HG02588 (cell line): ENCODE measurements at regions not wholly inside any gene's neighbourhood (a gene's known extent, or its start where the extent isn't known, plus 50 kb on each side); places are given as distances from the start of the nearest gene placed in this dataset.
"Not testable (repeated sequence)": the region's sequence is repeated elsewhere in the genome, so short reads cannot be mapped to it uniquely, and the experiment has no call there.

Experiments
- ATAC-seq: cut with Tn5 transposase; IDR thresholded peaks from one replicate; pipeline ENCODE4 v1.9.1; 2021; ENCODE audit warnings: mild to moderate bottlenecking, moderate library complexity; ENCODE audit not compliant: unreplicated experiment

DNA sequence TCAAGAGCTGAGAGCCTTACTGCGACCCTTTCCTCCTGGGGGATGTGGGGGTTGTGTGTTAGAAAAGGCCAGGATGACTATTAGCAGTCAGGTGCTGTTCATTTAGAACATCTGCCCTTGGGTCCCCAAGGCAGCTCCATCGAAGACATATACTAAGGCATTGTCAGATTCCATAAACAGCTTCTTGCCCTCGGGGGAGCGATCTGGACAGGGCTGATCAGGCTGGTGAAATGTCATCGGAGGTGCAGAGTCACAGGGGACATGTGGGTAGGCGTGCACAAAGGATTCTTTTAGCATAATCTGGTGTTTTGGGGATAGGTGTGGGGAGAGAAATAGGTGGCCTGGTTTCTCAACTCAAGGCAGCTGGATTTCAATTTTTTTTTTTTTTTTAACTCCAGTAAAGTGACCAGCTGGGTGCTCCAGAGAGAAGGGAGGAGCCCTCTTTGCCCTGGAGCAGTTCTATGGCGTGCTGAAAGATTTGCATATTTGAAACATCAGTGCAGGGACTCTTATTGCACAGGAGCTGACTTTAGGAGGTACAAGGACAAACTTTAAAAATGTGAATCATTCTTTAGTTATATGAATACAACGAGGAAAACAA lies 160.1 kb downstream of the SUDS3 start:
- ATAC-seq, result no peak

DNA sequence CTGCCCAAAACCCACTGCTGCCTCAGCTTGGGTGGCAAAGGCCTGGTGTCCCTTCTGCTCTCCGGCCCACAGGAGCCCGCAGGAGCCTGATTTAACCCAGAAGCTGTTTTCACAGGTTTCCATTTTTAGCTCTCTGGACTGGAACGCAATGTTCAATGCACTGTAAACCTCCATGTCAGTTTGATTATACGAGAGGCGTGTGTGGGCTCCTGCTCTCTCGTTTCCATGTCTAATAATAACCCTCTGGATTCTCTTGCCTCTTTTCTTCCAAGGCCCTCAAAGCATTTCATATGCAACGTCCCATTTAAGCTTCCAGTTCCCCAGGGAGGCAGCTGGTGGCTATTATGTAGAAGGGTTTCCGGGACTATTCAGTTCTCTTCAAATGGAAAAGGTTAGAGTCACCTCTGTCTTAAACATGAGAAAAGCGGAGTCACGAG lies 161.1 kb downstream of the SUDS3 start:
- ATAC-seq, result no peak

DNA sequence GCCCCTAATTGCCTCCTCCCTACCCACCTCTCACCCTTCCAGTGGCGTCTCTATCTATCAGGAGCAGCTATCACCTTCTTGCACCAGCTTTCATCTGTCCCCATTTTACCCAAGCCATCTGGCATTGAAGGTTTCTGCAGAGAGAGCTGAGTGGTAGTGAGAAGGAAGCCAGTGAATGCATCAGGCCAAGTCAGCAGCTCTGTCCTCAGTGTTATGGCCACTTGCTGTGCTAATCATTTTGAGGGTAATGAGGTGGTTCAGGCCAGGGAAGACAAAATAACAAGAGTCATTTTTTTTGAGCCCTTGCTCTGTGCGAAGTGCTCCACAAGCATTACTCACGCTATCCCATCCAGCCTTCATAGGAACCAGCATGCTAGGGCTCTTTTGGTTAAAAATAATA lies 164.7 kb downstream of the SUDS3 start:
- no peak for ATAC-seq

DNA sequence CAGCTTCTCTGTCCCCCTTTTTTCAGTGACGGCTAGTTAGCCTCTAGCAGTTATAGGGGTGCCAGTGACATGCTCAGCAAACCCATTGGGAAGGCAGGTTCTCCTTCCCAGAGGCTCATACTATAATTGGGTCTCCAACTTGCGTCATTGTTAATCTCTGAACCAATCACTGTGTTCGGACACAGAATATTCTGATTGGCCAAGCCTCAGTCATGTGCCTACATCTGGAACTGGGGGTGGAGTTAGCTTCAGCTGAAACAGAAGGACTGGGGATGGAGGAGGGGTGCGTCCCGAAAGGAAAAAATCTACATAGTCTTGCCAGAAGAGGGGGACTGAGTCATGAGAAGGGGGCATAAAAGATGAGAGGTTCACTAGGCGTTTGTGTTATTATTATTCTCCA lies 165.6 kb downstream of the SUDS3 start:
- ATAC-seq, result no peak

DNA sequence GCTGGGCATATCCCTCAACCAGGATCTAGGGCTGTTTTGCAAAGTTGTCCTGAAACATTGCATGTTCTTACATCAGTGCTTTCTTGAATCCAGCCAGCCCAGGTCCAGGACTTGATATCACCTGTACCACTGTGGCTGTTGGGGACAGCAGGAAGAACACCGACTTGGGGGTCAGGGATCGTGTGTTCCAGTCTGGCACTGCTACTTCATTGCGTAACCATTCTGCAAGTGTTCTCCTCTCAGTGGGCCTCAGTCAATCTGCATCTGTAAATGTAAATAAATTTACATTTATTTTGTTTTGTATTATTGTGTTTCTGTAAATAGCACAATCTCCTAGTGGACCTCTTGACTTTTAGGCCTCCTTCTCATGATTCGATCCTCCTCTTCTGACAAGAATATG lies 167.3 kb downstream of the SUDS3 start:
- ATAC-seq, result no peak

DNA sequence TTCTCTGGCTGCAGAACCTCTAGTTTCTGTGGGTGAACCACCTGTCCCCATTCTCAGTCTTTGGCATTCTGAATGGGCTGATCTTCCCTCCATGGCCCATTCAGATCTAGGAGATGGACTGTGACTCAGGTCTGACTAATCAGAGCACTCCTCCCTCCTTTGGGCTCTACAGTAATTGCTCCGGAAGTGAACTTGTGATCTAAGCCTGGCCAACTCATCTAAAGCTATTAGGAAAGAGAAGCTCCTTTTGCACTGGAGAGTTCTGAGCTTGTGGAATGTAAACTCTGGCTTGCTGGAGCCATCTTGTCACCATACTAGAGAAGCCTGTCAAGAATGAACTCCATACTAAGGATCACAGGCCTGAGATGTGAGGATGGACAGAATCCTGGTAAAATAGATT lies 168.2 kb downstream of the SUDS3 start:
- ATAC-seq, result no peak

DNA sequence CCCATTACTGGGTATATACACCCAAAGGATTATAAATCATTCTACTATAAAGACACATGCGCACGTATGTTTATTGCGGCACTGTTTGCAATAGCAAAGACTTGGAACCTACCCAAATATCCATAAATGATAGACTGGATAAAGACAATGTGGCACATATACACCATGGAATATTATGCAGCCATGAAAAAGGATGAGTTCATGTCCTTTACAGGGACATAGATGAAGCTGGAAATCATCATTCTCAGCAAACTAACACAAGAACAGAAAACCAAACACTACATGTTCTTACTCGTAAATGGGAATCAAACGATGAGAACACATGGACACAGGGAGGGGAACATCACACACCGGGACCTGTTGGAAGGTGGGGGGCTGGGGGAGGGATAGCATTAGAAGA lies 171.3 kb downstream of the SUDS3 start:
- not testable (repeated sequence) for ATAC-seq

DNA sequence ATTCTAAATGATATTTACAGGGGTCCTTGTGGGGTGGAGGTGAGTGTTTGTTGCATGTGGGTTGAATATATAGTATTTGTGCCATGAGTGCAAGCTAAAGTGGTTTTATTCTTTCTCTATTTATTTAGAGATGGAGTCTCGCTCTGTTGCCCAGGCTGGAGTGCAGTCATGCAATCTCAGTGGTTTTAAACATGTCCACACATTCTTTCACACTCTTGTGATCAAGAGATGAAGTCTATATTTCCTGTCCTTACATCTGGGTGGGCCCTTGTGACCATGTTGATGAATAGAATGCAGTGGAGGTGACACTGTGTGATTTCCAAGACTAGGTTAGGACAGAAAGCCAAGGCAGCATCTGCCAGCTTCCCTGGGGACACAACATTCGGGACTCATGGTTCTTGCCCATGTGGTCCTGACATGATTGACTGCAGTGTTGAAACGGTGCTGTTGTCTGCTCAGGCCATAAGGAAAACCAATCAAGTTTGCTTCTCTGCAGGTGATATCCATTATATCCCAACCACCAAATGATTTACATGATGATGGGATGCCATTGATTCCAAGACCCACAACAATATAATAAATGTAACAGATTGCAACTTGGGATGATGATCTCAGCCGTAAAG lies 172.6 kb downstream of the SUDS3 start:
- ATAC-seq, result no peak

DNA sequence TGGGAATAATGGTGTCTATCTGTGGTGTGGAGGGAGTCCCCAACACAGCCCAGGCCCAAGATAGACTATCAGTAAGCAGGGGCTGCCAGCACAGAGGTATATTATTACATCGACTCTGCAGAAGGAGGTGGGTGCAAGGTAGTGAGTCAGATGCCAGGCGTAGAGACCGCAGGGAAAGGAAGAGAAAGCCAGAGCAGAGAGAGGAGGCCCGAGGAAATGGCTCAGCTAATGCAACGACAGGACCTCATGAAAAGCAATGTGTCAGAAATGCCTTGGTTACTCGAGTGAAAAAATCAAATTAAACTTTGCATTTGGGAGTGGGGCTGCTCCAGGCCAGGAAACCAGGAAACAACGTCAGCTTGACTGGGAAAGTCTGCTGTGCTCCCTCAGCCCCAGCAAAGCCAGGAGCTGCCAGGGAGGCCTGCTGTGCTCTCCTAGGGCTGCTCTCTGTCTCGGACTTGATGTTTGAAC lies 173.2 kb downstream of the SUDS3 start:
- no peak for ATAC-seq

DNA sequence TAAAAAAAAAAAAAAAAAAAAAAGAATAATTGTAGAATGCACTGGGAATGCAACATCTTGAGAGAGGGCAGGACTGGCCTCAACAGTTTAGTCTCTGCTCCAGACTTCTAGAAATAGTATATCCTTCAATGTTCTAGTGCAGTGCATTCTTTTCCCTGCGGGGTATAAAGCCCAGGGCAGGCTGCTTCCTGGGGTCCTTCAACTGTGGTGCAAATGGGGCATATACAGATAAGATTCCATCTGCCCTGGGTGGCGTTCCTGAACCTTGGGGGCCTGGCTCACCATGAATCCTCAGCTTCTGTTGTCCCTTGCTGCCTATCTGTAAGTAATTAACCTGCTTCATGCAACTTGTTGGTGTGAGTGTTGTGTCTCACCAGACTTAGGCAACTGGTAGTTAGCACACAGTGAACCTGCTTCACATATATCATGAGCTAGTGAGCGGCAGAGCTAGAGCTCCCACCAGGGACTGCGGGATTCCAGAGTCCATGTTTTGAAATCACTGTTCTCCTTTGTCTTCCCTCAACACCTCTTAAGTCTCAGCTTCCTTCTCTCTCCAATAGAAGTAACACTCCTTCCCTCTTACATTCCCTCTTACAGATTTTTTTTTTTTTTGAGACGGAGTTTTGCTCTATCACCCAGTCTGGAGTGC lies 177.6 kb downstream of the SUDS3 start:
- ATAC-seq, result no peak

DNA sequence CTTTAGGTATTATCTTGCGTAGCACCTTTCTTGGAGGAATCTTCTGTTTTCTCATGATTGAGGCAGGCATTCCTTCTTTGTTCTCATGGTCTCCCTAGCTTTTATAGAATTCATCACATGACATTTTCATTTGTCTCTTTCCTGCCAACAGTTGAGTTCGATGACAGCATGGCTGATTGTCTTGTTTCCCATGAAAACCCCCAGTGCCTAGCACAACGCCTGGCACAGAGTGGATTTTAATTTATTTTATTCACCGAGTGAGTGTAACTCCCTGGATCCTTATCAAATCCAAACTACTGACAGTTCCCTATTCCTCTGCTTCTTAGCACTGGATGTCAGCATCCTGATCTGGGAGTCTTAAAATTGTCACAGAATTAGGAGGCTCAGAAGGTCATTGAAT lies 182.6 kb downstream of the SUDS3 start:
- ATAC-seq, result no peak

DNA sequence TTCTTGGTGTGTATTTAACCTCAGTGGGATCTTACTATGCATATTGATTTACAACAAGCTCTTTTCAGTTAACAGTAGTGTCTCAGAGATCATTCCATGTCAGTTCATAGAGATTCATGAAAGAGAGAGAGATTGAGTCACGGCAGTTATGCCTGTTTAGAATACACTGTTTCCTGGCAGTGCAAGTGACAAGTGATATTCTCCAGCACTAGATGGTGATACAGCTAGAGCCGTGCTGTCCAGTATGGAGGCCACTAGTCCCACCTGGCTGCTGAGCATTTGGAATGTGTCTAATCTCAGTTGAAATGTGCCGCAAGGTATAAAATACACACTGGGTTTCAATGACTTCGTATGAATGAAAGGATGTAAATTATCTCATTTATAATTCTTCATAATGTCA lies 184.4 kb downstream of the SUDS3 start:
- no peak for ATAC-seq

DNA sequence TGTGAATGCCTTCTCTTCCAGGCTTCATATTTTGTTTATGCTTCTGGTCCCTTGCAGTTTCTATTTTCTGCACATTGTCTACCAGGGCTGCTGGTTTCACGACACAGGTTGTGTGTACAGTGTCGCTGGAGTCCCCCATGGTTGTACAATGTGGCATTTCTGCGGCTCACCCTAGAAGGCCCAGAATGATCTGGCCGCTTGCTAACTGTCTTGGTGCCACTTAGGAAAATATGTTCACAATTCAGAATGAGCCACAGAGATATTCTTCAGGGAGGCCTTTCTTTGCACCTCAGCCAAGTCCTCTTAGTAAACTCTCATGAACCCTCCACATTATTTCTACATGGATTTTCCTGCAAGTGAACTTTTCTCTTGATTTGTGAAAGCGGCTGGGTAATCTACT lies 195.4 kb downstream of the SUDS3 start:
- ATAC-seq, result no peak

DNA sequence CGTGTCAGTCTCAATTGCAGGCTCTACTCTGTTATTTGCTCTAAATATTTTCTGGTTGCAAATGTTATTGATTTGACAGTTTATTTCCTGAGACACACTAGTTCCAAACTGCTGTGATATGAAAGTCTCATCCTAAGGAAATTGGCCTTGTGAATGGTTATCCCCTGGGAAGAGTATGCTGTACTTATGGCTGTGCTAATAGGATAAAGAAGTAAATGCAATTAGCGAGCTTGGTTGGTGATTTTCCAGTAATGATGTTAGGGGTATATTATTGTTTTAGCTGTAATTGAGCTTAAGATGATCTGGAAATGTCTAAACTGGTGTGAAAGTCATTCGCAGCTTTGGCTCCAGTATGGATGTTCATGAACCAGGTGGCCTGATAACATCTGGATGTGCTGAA lies 197.9 kb downstream of the SUDS3 start:
- no peak for ATAC-seq

DNA sequence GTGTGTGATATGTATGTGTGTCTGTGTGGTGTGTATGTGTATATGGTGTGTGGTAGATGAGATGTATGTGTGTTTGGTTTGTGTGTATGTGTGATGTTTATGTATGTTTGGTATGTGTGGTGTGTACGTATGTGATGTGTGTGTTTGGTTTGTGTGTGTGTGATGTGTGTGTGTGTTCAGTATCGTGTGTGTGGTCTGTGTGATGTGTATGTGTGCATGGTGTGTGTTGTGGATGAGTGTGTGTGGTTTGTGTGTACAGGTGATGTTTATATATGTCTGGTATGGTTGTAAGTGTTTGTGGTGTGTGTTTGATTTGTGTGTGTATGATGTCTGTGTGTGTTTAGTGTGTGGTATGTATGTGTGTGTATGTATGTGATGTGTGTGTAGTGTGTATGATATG lies 199.4 kb downstream of the SUDS3 start:
- ATAC-seq, result no peak

DNA sequence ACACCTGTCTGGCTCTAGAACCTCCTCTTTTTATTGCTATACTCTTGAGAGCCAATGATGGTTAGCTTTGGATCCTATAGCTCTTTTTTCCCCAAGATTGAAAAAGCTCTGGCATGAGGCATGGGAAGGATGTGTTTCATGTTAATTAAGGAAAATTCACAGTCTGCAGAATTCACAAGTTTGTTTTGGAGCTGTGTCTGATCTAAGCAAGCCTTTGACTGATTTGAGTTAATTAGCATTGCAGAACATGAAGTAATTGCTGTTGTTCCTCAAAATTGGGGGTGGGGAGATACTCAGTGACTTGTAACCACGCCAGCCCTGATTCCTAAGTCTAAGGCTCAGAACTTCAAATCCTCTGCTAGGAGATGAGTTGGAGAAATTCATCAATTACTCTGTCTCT lies 205.0 kb downstream of the SUDS3 start:
- no peak for ATAC-seq

DNA sequence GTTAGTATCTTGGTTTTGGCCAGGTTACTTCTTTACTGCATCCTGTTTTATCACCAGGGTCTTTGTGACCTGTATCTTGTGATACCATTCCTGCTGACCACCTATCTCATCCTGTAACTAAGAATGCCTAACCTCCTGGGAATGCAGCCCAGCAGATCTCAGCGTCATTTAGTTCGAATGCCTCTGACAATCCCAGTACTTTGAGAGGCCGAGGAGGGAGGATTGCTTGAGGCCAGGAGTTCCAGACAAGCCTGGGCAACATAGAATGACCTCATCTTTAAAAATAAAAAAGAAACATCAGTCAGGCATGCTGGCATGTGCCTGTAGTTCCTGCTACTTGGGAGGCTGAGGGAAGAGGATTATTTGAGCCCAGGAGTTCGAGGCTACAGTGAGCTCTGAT lies 206.5 kb downstream of the SUDS3 start:
- no peak for ATAC-seq

DNA sequence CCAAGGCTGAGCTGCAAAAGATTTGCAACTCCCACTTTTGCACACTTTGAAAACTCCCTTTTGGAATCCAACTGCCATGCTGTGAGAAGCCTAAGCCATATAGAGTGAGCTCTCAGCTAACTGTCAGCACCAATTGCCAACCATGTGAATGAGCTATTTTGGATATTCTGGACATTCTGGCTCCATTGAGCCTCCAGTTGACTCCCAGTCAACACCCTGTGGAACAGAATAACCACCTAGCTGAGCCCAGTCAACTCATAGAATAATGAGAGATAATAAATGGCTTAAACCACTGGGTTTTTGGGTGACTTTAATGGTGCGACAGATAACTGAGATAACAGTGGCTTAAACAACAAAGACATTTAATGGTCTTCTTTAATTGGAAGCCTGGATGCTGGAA lies 210.1 kb downstream of the SUDS3 start:
- ATAC-seq, result no peak

DNA sequence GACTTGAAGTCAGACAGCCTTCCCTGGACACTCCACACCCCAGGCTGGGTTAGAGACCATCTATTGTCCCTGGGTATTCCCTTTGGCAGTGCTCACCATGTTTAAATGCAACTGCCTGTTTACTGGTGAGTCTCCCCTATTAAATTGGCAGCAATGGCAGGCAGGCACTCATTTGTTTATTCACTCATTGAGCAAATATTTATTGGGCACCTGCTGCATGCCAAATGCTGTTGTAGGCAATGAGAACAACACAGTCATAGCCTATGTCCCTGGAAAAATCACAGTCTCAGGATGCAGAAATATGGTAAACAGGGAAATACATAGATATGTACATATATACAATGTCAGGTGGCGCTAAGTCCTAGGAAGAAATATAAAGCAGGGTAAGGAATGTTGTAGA lies 212.8 kb downstream of the SUDS3 start:
- ATAC-seq, result no peak

DNA sequence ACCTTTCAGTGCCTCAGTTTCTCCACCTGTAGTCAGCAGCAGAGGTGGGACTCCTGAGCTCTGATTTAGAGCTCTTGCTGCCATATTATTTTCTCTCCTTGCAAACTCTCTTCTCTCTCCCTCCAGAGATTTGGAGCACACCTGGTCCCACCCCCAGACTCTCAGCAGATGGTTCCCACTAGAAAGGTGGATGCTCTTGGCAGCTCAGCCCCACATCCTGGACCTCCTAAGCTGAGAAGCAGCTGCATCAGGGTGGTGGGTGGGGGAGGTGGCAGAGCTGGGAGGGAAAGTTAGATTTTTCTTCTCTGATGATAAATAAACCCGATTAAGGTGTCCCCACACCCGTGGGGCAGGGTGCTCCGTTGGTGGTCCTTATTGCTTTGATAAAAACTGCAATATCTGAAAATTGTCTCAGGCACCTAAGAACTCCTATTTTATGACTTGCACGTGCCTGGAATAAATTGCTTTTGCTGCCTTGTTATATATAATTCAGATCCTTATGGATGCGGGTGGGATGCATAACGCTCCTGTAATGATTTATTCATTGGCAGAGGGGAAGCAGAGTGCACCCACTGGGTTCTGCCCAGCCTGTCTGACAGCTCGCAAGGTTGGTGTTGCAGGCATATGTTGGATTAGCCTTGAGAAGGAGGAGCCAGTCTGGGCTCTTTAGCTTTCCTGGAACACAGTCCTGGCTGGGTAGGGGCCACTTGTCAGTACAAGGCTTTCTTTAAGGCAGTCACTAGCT lies 214.2 kb downstream of the SUDS3 start:
- ATAC-seq, result no peak

DNA sequence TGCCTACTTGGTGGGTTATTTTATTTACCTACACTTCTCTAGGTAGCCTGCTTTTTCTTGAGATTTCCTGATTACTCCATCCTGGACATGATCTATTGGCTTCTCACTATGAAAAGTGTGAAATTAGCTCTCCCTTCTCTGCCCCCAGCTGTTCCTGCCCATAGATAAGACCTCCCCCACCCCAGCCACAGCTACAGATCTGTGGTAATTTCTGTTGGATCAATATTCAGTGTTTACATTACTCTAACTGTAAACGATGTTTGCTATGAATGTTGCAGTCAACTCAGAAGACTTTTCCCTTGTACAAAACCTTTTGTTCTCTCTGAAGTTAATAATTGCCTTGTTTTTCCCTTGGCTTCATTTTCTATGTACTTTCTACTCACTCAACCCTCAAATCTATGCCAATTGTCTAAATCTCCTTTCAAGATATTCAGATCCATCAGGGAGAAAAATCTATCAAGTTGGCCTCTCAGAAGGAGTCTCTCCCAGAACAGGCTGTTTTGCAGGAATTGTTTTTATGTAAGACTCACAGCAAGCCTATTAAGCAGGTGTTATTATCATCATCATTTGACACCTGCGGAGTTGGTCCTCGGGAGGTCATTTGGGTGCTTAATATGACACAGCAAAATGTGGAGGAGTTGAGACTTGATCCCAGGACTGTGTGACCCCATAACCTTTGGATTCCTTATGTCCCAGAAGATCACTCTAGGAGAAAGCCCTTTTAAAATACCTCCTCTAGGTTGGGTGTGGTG lies 227.4 kb downstream of the SUDS3 start:
- no peak for ATAC-seq
